ENCODE measurements at regions not wholly inside any gene's neighbourhood (a gene's known extent, or its start where the extent isn't known, plus 50 kb on each side); places are given as distances from the start of the nearest gene placed in this dataset.

GRCh38 chr6:16857969-16858592, 96.8 kb upstream of the ATXN1 start:
- no TSS peak for BruUV-seq (replicated peaks)
- CTCF ChIA-PET: no interaction called here

GRCh38 chr6:16855460-16855859, 94.2 kb upstream of the ATXN1 start:
- ChIA-PET POLR2A (ENCODE audit: low non-redundant PET) (no interaction called here), CTCF (no interaction called here)
- BruUV-seq (replicated peaks): no TSS peak
- intact Hi-C loops (cut with micrococcal nuclease; ENCODE audit: unreplicated experiment): no loop called here
- DNase-seq (ENCODE audit: low spot score): no peak
- H3K4me3 ChIP-seq (ENCODE audit: low read depth, low read length, poor library complexity, severe bottlenecking): no peak overlapping the region
- H3K27me3 ChIP-seq (replicated peaks; ENCODE audit: insufficient read depth, low read depth, low read length, poor library complexity): no peaks in the 10 kb centered on the region
- H3K4me1 ChIP-seq (ENCODE audit: insufficient read depth, low read length, poor library complexity, severe bottlenecking): peaks cover 30% of the 10 kb centered on the region
- H3K36me3 ChIP-seq (ENCODE audit: insufficient read depth, low read length, poor library complexity, severe bottlenecking): no peaks in the 10 kb centered on the region
- H3K9me3 ChIP-seq (ENCODE audit: low read depth, low read length, poor library complexity, severe bottlenecking): no peaks in the 10 kb centered on the region
- H3K27ac ChIP-seq (ENCODE audit: low read depth, low read length, poor library complexity, severe bottlenecking): no peak overlapping the region
- TF ChIP-seq EZH2 (IDR thresholded peaks at IDR 0.05; ENCODE audit: borderline replicate concordance, low read depth, low read length, poor library complexity, severe bottlenecking) (no peak), CTCF (conservative IDR thresholded peaks at IDR 0.05; ENCODE audit: low read depth, low read length) (no peak)

More at GRCh38 chr6:16857969-16858592, 96.8 kb upstream of the ATXN1 start:
- no peaks in the 10 kb centered on the region for H3K36me3 ChIP-seq (ENCODE audit: insufficient read depth, low read length, poor library complexity, severe bottlenecking)
- TF ChIP-seq CTCF (conservative IDR thresholded peaks at IDR 0.05; ENCODE audit: low read depth, low read length): no peak
- TF ChIP-seq EZH2 (IDR thresholded peaks at IDR 0.05; ENCODE audit: borderline replicate concordance, low read depth, low read length, poor library complexity, severe bottlenecking): no peak
- H3K27me3 ChIP-seq (replicated peaks; ENCODE audit: insufficient read depth, low read depth, low read length, poor library complexity): no peaks in the 10 kb centered on the region
- peak; percentile 85 for DNase-seq (ENCODE audit: low spot score)
- intact Hi-C loops (cut with micrococcal nuclease; ENCODE audit: unreplicated experiment): no loop called here
- H3K4me1 ChIP-seq (ENCODE audit: insufficient read depth, low read length, poor library complexity, severe bottlenecking): peaks cover 13% of the 10 kb centered on the region
- H3K27ac ChIP-seq (ENCODE audit: low read depth, low read length, poor library complexity, severe bottlenecking): peak overlapping the region; percentile 65
- H3K9me3 ChIP-seq (ENCODE audit: low read depth, low read length, poor library complexity, severe bottlenecking): no peaks in the 10 kb centered on the region
- POLR2A ChIA-PET (ENCODE audit: low non-redundant PET): no interaction called here
- H3K4me3 ChIP-seq (ENCODE audit: low read depth, low read length, poor library complexity, severe bottlenecking): no peak overlapping the region

- H3K9me3 ChIP-seq (ENCODE audit: low read depth, low read length, poor library complexity, severe bottlenecking): no peaks in the 10 kb centered on the region
- no peak for TF ChIP-seq CTCF (conservative IDR thresholded peaks at IDR 0.05; ENCODE audit: low read depth, low read length)
- intact Hi-C loops (cut with micrococcal nuclease; ENCODE audit: unreplicated experiment): no loop called here
- CTCF ChIA-PET: no interaction called here
- no peak overlapping the region for H3K4me3 ChIP-seq (ENCODE audit: low read depth, low read length, poor library complexity, severe bottlenecking)
- DNase-seq (ENCODE audit: low spot score): no peak
- H3K36me3 ChIP-seq (ENCODE audit: insufficient read depth, low read length, poor library complexity, severe bottlenecking): no peaks in the 10 kb centered on the region
- H3K4me1 ChIP-seq (ENCODE audit: insufficient read depth, low read length, poor library complexity, severe bottlenecking): peaks cover 35% of the 10 kb centered on the region
- H3K27ac ChIP-seq (ENCODE audit: low read depth, low read length, poor library complexity, severe bottlenecking): no peak overlapping the region
- no TSS peak for BruUV-seq (replicated peaks)
- H3K27me3 ChIP-seq (replicated peaks; ENCODE audit: insufficient read depth, low read depth, low read length, poor library complexity): no peaks in the 10 kb centered on the region
- POLR2A ChIA-PET (ENCODE audit: low non-redundant PET): no interaction called here
Observed at GRCh38 chr6:16854986-16855385, 93.7 kb upstream of the ATXN1 start.
